GM19438 (cell line): ENCODE measurements at regions not wholly inside any gene's neighbourhood (a gene's known extent, or its start where the extent isn't known, plus 50 kb on each side); places are given as distances from the start of the nearest gene placed in this dataset.
"Not testable (repeated sequence)": the region's sequence is repeated elsewhere in the genome, so short reads cannot be mapped to it uniquely, and the experiment has no call there.

Source experiments
- ATAC-seq: cut with Tn5 transposase; IDR thresholded peaks from one replicate; pipeline ENCODE4 v1.9.1; 2021; ENCODE audit warnings: low read depth; ENCODE audit not compliant: unreplicated experiment

DNA sequence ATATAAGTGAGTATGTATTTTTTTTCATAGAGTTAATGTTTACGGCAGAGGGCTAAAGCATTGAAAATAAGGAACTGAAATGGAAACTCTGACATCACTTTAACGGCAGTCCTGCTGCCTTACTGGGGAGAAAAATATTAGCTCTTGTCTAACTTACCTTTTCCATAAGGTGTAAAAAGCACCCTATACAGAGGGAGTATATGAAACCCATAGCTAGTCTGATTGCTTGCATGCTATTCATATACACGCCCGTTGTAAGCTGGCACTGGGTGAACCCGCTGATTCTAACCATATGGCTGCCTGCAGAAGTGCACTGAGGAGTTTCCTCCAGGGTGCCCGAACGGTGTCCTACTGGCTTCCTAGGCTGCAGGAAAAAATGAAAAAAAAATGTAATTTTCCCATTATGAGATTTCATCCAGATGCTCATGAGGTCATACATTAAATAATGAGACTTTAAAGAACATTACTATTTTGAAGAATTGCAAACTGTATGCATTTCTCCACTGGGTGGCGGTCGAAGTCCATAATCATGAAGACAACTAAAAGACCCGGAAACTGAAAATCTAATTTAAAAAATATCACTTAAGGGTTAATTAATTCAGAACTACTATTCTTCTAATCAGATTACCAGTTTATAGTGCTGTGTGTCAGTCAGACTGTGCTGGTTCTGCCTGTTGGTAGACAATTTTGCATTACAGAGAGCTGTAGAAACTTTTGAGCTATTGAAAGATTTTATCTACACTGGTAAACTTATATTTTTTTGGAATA is 144.7 kb downstream of the ALX1 start:
- ATAC-seq = peak; percentile 87

DNA sequence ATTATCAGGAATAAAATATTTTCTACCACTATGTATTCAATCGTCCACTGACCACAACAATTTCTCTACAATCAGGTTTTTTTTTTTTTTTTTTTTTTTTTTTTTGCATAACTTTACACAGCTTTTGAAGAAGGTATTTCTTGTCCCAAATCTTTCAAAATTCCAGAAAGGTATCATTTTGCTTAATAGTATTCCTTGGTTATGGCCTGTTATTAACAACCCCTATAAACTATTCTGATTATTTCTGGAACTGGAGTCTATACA is 145.3 kb downstream of the ALX1 start:
- ATAC-seq = no peak

- no peak for ATAC-seq
Measured at GRCh38 chr12:85425926-85426325, 145.9 kb downstream of the ALX1 start.

- not testable (repeated sequence) for ATAC-seq
Measured at GRCh38 chr12:85433148-85433547, 153.1 kb downstream of the ALX1 start.

- no peak for ATAC-seq
Measured at GRCh38 chr12:85440271-85440670, 160.3 kb downstream of the ALX1 start.

- no peak for ATAC-seq
Measured at GRCh38 chr12:85441025-85441424, 161.0 kb downstream of the ALX1 start.

GRCh38 chr12:85441741-85442140 is 161.7 kb downstream of the ALX1 start:
- ATAC-seq = no peak

DNA sequence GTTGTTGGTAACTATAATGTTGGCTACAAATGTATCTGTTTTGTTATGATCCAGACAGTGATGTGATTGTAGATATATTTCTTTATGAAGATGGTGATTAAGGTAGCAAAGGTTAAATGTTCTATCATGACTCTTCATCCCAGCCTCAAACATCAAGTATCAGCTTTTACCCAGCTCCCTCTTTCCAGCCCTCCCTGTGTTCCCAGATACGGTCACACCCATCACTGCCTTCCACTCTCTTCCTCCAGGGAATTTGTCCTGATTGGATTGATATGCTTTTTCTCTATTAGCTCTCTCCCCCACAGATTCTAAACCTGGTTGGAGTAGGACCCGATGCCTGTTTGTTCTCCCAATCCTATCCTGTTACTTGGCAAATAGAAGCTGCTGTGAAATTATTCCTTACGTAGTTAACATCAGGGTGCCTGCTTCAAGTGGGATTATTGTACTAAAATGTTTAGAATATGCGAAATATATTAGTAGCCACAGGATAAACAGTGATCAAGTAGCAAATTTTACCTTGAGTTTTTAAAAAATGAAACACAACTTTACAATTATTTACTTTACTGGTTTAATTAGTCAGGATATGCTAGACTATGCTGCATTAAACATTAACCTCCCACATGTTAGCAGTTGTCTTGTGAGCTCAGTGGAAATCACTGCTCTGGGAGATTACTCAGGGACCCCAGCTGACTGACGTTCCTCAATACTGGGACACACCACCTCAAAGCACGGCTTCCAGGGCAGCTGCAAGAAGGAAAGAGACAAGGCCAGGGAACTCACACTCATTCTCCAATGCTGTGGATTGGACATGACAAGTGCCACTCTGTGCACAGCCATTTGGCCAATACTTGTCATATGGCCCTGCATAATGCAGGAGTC is 165.3 kb downstream of the ALX1 start:
- ATAC-seq = no peak

- ATAC-seq = no peak
Measured at GRCh38 chr12:85448031-85448430, 168.0 kb downstream of the ALX1 start.

DNA sequence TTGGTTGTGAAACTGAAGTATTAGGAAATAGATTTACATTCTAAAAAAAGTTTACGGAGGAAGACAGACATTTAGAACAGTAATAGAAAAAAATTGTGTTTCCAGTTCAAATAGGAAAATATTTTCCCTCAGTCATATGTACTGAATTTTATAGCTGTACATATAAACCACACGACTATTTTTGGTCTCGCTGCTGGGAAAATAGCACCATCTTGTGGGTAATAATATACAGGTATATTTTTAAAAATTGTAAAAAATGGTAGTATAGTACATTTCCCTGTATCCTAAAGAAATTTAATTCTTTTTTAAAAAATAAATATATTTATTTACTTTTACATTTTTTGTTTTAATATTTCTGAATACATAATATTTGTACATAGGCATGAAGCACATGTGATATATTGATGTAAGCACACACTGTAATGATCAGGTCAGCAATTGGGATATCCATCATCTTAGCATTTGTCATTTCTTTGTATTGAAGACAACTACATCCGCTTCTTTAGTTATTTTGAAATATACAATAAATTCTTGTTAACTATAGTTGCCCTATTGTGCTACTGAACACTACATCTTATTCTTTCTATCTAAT is 168.6 kb downstream of the ALX1 start:
- no peak for ATAC-seq

- ATAC-seq = no peak
Measured at GRCh38 chr12:85457016-85457415, 177.0 kb downstream of the ALX1 start.

DNA sequence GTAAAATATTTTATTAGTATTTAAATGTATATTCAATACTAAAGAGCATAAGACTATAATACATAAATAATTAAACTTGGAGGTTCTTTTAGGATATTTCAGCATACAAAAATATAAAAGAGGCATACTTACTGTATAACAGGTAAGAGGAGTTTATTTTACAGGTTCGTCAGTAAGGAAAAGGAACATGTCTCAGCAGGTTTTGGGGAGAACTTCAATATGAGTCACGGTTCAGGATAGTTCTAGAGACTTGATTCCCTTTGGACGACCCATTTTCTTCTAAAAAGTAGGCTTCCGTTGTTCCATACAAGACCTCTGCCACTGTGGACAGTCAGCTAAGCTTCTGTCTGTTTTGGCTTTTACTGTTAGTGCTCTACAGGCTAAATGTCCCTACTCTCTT is 181.1 kb downstream of the ALX1 start:
- ATAC-seq = no peak

GRCh38 chr12:85462888-85463287 is 182.9 kb downstream of the ALX1 start:
- ATAC-seq = no peak

DNA sequence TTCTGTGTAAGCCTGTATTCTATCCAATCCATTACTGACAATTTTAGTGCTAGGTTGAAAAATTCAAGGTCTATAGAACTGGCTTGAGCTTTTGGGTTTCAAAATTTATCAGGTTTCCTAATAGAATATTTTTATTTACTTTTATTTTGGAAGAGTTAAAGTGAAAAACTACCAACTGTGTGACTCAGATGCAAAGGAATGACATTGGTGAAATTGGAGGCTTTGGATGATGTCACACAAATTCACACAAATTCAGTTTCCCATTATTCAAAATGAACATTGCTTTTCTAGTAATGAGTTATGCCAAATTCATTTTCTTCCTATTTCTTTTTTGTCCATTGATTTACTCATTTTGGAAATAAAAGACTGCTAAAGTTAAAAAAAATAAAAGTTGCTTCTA is 186.9 kb downstream of the ALX1 start:
- ATAC-seq = no peak

DNA sequence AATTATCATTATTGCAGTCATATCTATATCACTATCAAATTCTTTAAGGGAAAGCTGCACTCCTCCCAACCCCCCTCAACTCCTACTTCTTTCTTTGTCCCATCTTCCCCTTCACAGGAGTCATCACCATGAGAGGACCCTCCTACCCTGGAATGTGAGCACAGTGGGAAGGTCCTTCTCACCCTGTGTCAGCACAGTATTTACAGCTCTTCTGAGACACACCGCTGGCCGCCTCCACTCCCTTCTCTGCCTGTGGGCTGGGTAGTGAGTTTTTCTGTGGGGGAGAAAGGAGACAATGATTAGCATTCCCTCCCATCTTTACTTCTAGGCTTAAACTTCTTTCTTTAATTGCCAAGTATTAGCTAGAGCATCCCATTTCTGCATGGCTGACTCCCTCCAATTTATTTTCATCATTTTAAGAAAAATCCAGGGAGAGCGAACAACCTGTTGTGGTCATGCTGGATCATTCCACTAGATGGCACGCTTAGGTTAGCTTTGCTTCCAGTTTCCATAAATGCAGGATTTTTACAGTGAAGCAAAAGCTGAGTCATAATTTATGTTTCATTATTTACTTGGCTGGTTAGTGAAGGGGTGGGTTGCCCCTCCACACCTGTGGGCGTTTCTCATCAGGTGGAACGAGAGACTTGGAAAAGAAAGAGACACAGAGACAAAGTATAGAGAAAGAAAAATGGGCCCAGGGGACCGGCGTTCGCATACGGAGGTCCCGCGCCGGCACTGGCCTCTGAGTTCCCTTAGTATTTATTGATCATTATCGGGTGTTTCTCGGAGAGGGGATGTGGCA is 188.5 kb downstream of the ALX1 start:
- ATAC-seq = peak; percentile 95

GRCh38 chr12:85469158-85470086 is 189.4 kb downstream of the ALX1 start:
- ATAC-seq = not testable (repeated sequence)

- not testable (repeated sequence) for ATAC-seq
Measured at GRCh38 chr12:85475277-85475676, 195.3 kb downstream of the ALX1 start.

DNA sequence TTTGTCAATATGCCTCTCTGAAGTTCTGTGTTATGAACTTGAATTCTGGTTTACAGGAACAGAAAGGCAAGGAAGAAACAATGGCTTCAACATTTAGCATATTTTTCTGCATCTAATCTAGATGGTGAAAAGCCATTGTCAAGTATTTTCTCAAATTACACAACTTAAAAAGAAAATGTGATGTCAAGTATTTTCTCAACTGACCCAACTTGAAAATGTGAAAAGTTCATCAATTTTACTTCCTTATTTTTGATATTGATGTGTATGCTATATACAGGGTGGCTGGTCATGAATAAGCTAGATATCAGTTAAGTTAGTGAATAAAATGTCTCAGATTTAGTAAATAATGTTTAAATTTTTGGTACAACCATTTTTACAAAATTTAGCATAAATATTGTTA is 196.7 kb downstream of the ALX1 start:
- no peak for ATAC-seq

GRCh38 chr12:85484387-85484786 is 204.4 kb downstream of the ALX1 start:
- no peak for ATAC-seq

DNA sequence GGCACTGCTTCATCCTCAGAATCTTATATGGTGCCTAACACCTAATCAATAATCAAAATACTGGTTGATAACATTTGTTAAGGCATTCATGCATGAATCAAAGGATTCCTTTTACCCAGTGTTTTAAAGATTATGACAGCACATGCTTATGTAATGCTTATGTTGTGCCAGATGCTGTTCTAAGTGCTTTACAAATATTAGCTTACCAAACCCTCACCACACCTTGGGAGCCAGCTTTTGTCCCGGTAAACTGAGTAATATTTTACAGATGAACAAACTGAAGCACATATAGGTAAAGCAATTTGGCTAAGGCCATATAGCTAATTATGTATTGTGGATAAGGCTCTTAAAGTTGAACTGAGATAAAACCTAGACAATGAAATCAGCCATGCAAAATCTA is 209.2 kb downstream of the ALX1 start:
- ATAC-seq = no peak
